Coronary artery (tissue), 2 donors: ENCODE measurements at regions not wholly inside any gene's neighbourhood (a gene's known extent, or its start where the extent isn't known, plus 50 kb on each side); places are given as distances from the start of the nearest gene placed in this dataset.

ENCODE experiments used
- DNase-seq: peaks from one replicate; pipeline ENCODE4 v3.0.0-alpha.2; 2017; ENCODE audit warnings: low spot score
- H3K27ac ChIP-seq, 2 donors: fragments of 200-600 bp; sonication (generic); one replicate each; pipeline ENCODE4 v1.5.1; 2016 to 2019
- H3K4me3 ChIP-seq: fragments of 200-600 bp; sonication (generic); 2 replicates; pipeline ENCODE4 v1.5.1; 2016; ENCODE audit warnings: mild to moderate bottlenecking, moderate library complexity
- CTCF ChIP-seq: fragments of 200-600 bp; sonication (generic); IDR thresholded peaks from one replicate; pipeline ENCODE4 v1.5.1; 2019; ENCODE audit warnings: antibody characterized with exemption

DNA sequence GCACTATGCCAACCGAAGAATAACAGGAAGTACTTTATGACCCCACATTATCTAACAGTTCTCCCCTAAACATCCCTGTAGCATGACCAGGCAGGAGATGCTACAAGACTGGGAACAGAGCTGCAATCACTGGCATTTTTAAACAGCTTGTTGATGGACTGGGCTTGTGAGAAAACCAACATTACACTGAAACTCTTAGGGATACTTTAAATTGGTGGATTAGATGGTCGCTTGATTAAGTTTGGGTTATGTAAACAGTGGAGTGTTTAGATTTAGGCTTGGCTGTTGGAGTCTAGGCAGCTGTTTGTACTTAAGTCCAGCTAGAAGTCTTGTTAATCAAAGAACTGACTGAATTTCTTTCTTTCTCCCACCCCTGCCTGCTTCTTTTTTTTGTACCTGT, 234.1 kb upstream of the BMP2 start:
- no peak for TF ChIP-seq CTCF
- no peak for DNase-seq
- H3K27ac ChIP-seq, result no peak overlapping the region
- no peak overlapping the region for H3K4me3 ChIP-seq

DNA sequence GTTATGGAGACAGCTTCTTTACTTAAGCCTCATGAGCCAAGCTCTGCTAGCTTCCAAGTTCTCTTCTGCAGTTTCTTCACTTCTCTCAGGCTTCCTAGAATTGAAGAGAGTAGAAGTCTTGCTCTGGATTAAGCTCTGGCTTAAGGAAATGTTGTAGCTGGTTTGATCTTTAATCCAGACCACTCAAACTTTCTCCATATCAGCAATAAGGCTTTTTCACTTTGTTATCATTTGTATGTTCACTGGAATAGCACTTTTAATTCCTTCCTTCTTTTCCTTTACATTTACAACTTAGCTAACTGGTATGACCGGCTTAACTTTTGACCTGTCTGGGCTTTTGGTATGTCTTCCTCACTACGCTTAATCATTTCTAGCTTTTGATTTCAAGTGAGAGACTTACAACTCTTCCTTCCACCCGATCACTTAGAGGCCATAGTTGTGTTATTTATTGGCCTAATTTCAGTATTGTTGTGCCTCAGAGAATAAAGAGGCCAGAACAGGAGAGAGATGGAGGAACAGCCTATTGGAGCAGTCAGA, 236.6 kb upstream of the BMP2 start:
- DNase-seq, result no peak
- no peak overlapping the region for H3K4me3 ChIP-seq
- TF ChIP-seq CTCF, result no peak
- H3K27ac ChIP-seq, result no peak overlapping the region

GRCh38 chr20:6530254-6530653, 237.2 kb upstream of the BMP2 start:
- no peak overlapping the region for H3K27ac ChIP-seq
- DNase-seq, result no peak
- H3K4me3 ChIP-seq, result no peak overlapping the region
- no peak for TF ChIP-seq CTCF

DNA sequence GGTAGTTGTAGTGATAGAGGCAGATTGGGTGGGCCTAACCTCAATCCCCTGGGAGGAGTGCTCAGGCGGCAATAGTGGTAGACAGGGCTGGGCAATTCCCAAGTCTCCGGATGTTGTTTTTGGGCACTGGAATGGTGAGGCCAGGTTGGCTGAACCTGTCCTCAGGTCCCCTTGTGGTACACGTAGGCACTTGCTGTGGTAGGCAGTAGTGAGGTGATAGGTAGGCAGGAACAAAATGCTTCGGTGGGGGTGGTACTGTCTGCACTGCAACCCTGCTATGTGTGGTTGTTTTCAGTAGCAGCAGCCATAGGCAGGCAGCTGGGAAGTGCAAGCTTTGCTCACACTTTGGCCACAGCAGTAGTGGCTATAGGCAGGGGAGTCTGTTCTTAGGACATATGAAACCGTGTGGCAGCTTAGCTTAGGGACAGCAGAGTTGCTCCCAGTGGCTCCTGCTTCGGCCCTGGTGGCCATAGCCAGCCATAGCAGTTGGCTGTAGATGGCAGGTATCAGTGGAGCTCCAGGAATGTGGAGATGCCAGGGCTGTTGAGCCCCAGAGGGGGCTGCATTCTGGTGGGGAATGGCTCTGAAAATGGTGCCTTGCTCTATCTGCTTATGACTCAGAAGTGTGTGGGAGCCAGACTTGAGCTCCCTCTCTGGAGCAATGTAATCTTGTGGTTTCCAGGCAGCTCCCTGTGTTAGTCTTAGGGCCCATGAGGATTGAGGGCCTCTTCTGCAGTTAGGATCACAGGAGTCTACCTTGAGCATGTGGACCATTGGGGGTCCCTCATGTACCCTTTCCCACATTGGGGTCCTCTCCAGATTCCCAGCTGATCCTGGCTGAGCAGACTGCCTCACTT, 241.8 kb upstream of the BMP2 start:
- no peak for TF ChIP-seq CTCF
- no peak overlapping the region for H3K4me3 ChIP-seq
- H3K27ac ChIP-seq, result no peak overlapping the region
- DNase-seq, result no peak

DNA sequence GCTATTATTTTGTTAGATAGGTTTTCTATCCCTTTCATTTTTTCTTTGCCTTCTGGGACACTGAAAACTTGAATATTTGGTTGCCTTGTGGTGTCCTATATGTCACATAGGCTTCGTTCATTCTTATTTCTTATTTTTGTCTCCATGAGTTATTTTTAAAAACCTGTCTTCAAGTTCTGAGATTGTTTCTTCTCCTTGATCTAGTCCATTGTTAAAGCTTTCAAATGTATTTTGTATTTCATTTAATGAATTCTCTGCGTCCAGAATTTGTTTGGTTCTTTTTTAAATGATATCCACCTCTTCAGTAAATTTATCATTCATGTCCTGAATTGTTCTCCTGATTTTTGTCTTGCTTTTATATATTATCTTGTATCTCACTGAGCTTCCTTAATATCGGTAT, 243.2 kb upstream of the BMP2 start:
- TF ChIP-seq CTCF, result no peak
- no peak overlapping the region for H3K4me3 ChIP-seq
- DNase-seq, result no peak
- H3K27ac ChIP-seq, result no peak overlapping the region

DNA sequence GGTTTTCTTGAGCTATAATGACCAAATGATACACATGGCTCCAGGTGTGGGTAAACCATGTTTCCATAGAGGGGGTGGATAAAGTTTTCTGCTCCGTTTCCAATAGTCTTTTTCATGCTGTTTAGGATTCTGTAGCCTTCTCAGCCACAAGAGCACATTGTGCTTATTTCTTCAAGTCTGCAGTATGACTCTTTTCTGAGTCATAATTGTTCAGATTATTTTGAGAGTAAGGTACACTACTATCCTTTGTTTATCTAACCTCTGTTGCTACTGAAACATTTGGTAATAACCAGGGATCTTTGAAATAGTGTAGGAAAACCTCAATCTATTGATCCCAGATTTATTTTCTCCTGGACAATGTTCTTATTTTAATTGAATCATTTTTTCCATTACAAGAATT, 247.9 kb upstream of the BMP2 start:
- TF ChIP-seq CTCF, result no peak
- Histone ChIP-seq H3K4me3 (no peak overlapping the region), H3K27ac (no peak overlapping the region)
- no peak for DNase-seq

DNA sequence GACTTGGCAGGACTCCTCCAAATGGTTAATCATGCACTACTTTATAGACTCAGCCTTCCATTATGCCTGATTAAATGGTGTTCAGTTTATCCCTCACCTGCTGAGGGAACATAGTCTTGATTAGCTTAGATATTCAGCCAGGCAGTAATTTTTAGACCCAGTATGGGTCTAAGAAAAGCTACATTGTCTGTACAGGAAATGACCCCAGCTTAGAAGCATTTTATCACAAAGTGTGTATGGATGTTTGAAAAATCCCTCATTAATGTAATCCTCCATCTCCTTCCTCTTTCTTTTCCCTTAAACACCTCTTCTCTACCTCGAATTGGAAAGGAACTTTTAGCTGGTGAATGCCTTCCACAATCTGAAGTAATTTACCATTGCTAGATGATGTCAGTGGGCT, 252.2 kb upstream of the BMP2 start:
- H3K27ac ChIP-seq, result no peak overlapping the region
- no peak overlapping the region for H3K4me3 ChIP-seq
- no peak for DNase-seq

More for the DNA sequence above, 252.2 kb upstream of the BMP2 start:
- TF ChIP-seq CTCF, result no peak
